MM.1S (cell line): ENCODE measurements at regions not wholly inside any gene's neighbourhood (a gene's known extent, or its start where the extent isn't known, plus 50 kb on each side); places are given as distances from the start of the nearest gene placed in this dataset.

Experiments used
- EZH2phosphoT487 ChIP-seq: fragments of 300-600 bp; sonication (generic); IDR thresholded peaks from 2 replicates; pipeline ENCODE4 v1.6.1; 2018; ENCODE audit warnings: antibody characterized with exemption, low read length
- TF ChIP-seq, protein P1 (sequence below): fragments of 300-600 bp; sonication (generic); IDR thresholded peaks from 2 replicates; pipeline ENCODE4 v1.5.1; 2016; ENCODE audit warnings: antibody characterized with exemption, low read length, mixed read lengths

DNA sequence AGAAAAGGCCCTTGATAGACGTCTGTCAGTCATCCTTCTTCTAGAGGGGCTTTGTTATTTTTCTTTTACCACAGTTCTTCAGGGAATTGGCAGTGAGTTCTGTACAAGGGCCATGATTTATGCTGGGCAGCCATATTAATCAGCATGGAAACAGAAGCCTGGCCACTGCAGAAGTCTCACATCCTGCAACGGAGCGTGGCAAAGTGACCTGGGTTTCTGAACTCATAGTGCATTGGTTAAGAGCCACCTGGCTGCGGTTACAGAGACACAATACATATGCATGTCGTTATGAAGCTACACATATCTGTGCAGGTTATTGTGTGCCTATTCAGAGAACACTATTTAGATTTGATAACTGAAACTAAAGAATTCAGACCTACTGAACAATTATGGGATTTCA is 419.4 kb upstream of the CELF2 start:
- TF ChIP-seq, protein P1, sequence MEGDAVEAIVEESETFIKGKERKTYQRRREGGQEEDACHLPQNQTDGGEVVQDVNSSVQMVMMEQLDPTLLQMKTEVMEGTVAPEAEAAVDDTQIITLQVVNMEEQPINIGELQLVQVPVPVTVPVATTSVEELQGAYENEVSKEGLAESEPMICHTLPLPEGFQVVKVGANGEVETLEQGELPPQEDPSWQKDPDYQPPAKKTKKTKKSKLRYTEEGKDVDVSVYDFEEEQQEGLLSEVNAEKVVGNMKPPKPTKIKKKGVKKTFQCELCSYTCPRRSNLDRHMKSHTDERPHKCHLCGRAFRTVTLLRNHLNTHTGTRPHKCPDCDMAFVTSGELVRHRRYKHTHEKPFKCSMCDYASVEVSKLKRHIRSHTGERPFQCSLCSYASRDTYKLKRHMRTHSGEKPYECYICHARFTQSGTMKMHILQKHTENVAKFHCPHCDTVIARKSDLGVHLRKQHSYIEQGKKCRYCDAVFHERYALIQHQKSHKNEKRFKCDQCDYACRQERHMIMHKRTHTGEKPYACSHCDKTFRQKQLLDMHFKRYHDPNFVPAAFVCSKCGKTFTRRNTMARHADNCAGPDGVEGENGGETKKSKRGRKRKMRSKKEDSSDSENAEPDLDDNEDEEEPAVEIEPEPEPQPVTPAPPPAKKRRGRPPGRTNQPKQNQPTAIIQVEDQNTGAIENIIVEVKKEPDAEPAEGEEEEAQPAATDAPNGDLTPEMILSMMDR: no peak
- no peak for TF ChIP-seq EZH2phosphoT487
